LNCaP clone FGC (cell line): ENCODE measurements at regions not wholly inside any gene's neighbourhood (a gene's known extent, or its start where the extent isn't known, plus 50 kb on each side); places are given as distances from the start of the nearest gene placed in this dataset.
"Not testable (repeated sequence)": the region's sequence is repeated elsewhere in the genome, so short reads cannot be mapped to it uniquely, and the experiment has no call there.

Experiments used
- DNase-seq: peaks from one replicate; pipeline ENCODE4 v3.0.0-alpha.2; 2011; ENCODE audit warnings: low read depth
- H3K4me3 ChIP-seq: 2 replicates; pipeline ENCODE4 v1.5.1; 2011; ENCODE audit warnings: mild to moderate bottlenecking, low read depth, low read length, control low read depth
- TF ChIP-seq, protein P1 (sequence below): IDR thresholded peaks from 2 replicates; pipeline ENCODE4 v1.5.1; 2012; ENCODE audit warnings: mild to moderate bottlenecking; ENCODE audit not compliant: control insufficient read depth, insufficient read depth; ENCODE audit errors: extremely low read depth

GRCh38 chr1:99062192-99062591, 57.5 kb upstream of the PLPPR5 start:
- DNase-seq = no peak
- TF ChIP-seq, protein P1, sequence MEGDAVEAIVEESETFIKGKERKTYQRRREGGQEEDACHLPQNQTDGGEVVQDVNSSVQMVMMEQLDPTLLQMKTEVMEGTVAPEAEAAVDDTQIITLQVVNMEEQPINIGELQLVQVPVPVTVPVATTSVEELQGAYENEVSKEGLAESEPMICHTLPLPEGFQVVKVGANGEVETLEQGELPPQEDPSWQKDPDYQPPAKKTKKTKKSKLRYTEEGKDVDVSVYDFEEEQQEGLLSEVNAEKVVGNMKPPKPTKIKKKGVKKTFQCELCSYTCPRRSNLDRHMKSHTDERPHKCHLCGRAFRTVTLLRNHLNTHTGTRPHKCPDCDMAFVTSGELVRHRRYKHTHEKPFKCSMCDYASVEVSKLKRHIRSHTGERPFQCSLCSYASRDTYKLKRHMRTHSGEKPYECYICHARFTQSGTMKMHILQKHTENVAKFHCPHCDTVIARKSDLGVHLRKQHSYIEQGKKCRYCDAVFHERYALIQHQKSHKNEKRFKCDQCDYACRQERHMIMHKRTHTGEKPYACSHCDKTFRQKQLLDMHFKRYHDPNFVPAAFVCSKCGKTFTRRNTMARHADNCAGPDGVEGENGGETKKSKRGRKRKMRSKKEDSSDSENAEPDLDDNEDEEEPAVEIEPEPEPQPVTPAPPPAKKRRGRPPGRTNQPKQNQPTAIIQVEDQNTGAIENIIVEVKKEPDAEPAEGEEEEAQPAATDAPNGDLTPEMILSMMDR = no peak
- H3K4me3 ChIP-seq = no peak overlapping the region

DNA sequence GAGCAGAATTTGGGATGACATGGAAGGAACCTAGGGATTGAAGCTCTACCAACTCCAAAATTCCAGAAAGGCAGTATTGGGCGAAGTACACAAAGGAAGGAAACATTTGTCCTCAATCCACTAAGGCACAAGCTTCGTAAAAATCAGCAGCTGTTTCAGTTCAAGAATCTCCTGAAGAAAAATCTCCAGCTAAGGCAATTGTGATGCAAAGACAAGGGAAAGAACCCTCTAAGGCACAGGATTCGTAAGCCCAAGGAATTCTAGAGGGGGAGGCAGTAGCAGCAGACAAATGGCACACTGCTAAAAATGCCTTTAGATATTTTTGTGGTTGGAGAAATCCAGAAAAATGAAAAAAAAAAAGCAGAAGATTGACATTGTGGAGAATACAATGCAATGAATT, 64.5 kb upstream of the PLPPR5 start:
- DNase-seq = no peak
- TF ChIP-seq, protein P1 = no peak
- no peak overlapping the region for H3K4me3 ChIP-seq

DNA sequence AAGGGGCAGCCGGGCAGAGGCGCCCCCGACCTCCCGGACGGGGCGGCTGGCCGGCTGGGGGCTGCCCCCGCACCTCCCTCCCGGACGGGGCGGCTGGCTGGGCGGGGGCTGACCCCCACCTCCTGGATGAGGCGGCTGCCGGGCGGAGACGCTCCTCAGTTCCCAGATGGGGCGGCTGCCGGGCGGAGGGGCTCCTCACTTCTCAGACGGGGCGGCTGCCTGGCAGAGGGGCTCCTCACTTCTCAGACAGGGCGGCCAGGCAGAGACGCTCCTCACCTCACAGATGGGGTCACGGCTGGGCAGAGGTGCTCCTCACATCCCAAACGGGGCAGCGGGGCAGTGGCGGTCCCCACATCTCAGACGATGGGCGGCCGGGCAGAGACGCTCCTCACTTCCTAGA, 73.9 kb upstream of the PLPPR5 start:
- not testable (repeated sequence) for DNase-seq, H3K4me3 ChIP-seq

GRCh38 chr1:99082366-99082765, 77.7 kb upstream of the PLPPR5 start:
- no peak for DNase-seq
- TF ChIP-seq, protein P1 = no peak
- H3K4me3 ChIP-seq = no peak overlapping the region

DNA sequence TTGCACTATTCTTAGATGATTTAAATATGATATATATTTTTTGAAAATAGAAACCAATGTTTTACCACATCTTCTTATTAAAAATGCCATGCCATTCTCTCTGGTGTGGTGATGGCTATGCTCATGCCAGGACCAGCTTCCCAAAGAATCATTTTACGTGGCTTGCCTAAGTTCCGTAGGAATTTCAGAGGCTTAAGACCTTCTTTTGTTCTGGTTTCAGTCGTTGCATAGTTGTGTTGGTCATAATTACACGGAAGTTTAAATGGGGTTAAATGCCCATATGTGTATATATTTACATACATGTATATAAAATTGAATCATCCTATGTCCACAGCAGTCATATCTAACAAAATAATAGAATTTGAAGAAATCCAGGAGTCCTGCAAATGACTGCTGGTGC, 78.7 kb upstream of the PLPPR5 start:
- TF ChIP-seq, protein P1 = no peak
- DNase-seq = no peak
- no peak overlapping the region for H3K4me3 ChIP-seq

GRCh38 chr1:99084562-99084961, 79.9 kb upstream of the PLPPR5 start:
- DNase-seq = no peak
- TF ChIP-seq, protein P1 = no peak
- H3K4me3 ChIP-seq = no peak overlapping the region

DNA sequence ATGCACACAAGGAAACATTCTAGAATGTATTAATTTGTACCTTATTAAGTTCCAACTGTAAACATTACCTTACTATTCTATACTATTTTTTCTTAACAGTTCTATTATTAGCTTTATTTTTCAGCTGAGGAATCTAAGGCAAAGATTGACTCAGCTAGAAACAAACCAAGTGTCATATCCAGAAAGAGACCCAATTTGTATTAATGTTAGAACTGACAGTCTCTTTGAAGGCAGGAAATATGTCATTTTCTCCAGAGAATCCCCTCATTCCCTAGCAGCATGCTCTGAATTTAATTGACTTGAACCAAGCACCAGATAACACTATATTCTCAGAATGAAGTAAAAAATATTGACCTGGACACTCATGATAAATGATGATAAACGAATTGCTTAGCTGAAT, 81.4 kb upstream of the PLPPR5 start:
- H3K4me3 ChIP-seq = no peak overlapping the region
- DNase-seq = no peak

More for the DNA sequence above, 81.4 kb upstream of the PLPPR5 start:
- TF ChIP-seq, protein P1 = no peak
